PC-3 (cell line): ENCODE measurements at regions not wholly inside any gene's neighbourhood (a gene's known extent, or its start where the extent isn't known, plus 50 kb on each side); places are given as distances from the start of the nearest gene placed in this dataset.

Experiments used
- EZH2phosphoT487 ChIP-seq: fragments of 300-600 bp; sonication (generic); IDR thresholded peaks from 2 replicates; pipeline ENCODE4 v1.6.1; 2018; ENCODE audit warnings: mild to moderate bottlenecking, antibody characterized with exemption, low read length, borderline replicate concordance
- TF ChIP-seq, protein P1 (sequence below): fragments of 300-600 bp; sonication (generic); conservative IDR thresholded peaks from 2 replicates; pipeline ENCODE4 v1.5.1; 2017; ENCODE audit warnings: antibody characterized with exemption, low read depth, mild to moderate bottlenecking, low read length

DNA sequence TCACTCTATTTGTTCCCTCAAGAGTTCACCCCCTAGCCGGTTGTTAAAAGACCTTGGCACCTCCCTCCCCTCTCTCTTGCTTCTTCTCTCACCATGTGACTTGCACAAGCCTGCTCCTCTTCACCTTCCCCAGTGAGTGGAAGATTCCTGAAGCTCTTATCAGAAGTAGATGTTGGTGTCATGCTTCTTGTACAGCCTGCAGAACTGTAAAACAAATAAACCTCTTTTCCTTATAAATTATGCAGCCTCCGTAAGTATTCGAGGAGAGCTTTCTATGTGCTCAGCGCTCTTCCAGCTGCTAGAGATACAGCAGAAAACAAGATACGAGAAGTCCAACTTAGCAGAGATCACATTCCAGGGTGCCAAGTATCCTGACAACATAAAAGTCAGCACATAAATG, 147.0 kb upstream of the RUNX1 start:
- TF ChIP-seq, protein P1, sequence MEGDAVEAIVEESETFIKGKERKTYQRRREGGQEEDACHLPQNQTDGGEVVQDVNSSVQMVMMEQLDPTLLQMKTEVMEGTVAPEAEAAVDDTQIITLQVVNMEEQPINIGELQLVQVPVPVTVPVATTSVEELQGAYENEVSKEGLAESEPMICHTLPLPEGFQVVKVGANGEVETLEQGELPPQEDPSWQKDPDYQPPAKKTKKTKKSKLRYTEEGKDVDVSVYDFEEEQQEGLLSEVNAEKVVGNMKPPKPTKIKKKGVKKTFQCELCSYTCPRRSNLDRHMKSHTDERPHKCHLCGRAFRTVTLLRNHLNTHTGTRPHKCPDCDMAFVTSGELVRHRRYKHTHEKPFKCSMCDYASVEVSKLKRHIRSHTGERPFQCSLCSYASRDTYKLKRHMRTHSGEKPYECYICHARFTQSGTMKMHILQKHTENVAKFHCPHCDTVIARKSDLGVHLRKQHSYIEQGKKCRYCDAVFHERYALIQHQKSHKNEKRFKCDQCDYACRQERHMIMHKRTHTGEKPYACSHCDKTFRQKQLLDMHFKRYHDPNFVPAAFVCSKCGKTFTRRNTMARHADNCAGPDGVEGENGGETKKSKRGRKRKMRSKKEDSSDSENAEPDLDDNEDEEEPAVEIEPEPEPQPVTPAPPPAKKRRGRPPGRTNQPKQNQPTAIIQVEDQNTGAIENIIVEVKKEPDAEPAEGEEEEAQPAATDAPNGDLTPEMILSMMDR, result no peak
- TF ChIP-seq EZH2phosphoT487, result no peak
